BJ (cell line): ENCODE measurements at regions not wholly inside any gene's neighbourhood (a gene's known extent, or its start where the extent isn't known, plus 50 kb on each side); places are given as distances from the start of the nearest gene placed in this dataset.

Source experiments
- CTCF ChIA-PET: fragments of 350-600 bp; formaldehyde crosslinking; extraction: SDS; loops from one replicate; lab custom pipeline; 2021; ENCODE audit warnings: antibody characterized with exemption, inconsistent platforms; lab: Yijun Ruan, JAX
- POLR2A ChIA-PET: fragments of 300-600 bp; sonication (Branson Sonifier 250); formaldehyde crosslinking; extraction: SDS; loops from one replicate; lab custom pipeline; 2021; ENCODE audit warnings: antibody characterized with exemption; lab: Charles Lee
- DNase-seq: peaks from one replicate; pipeline ENCODE4 v3.0.0-alpha.2; 2011; ENCODE audit warnings: low read depth
- H3K27me3 ChIP-seq: 2 replicates; pipeline ENCODE4 v1.6.0; 2011; ENCODE audit warnings: low read length; ENCODE audit not compliant: control insufficient read depth, insufficient read depth
- H3K36me3 ChIP-seq: 2 replicates; pipeline ENCODE4 v1.5.1; 2011; ENCODE audit warnings: low read length; ENCODE audit not compliant: control insufficient read depth, insufficient read depth
- H3K4me3 ChIP-seq: 2 replicates; pipeline ENCODE4 v1.5.1; 2011; ENCODE audit warnings: low read depth, mild to moderate bottlenecking, control low read depth, low read length
- TF ChIP-seq, protein P1 (sequence below): IDR thresholded peaks from 2 replicates; pipeline ENCODE4 v1.5.1; 2011; ENCODE audit warnings: low read depth, mild to moderate bottlenecking, control low read depth, inconsistent platforms, low read length, moderate library complexity; ENCODE audit not compliant: insufficient read depth

DNA sequence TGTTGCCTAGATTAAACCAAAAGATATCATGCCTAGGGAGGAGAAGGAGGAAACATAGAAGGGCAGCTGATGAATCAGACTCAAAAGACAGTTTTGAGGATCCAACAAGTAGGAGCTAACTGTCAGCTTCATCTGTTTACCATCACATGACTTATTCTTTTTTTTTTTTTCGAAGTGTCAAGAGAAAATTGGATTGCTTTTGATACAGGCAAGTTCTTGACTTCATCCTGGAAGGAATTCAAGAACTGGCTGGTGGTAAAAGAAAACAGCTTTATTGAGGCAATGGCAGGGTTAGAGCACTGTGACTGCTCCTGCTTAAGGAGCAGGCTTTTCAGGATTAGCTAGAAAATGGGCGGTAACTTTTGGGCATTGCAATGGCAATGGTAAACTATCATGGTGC lies 227.5 kb upstream of the KCNMB2 start:
- no peak for DNase-seq
- Histone ChIP-seq H3K36me3 (no peaks in the 10 kb centered on the region), H3K27me3 (no peaks in the 10 kb centered on the region), H3K4me3 (no peak overlapping the region)
- TF ChIP-seq, protein P1, sequence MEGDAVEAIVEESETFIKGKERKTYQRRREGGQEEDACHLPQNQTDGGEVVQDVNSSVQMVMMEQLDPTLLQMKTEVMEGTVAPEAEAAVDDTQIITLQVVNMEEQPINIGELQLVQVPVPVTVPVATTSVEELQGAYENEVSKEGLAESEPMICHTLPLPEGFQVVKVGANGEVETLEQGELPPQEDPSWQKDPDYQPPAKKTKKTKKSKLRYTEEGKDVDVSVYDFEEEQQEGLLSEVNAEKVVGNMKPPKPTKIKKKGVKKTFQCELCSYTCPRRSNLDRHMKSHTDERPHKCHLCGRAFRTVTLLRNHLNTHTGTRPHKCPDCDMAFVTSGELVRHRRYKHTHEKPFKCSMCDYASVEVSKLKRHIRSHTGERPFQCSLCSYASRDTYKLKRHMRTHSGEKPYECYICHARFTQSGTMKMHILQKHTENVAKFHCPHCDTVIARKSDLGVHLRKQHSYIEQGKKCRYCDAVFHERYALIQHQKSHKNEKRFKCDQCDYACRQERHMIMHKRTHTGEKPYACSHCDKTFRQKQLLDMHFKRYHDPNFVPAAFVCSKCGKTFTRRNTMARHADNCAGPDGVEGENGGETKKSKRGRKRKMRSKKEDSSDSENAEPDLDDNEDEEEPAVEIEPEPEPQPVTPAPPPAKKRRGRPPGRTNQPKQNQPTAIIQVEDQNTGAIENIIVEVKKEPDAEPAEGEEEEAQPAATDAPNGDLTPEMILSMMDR: no peak
- ChIA-PET POLR2A (interaction anchor here (0.6 kb wide), 1 partner anchor 169 kb away, joined by 4 read pairs; no protein-coding TSS in a partner anchor), CTCF (no interaction called here)

DNA sequence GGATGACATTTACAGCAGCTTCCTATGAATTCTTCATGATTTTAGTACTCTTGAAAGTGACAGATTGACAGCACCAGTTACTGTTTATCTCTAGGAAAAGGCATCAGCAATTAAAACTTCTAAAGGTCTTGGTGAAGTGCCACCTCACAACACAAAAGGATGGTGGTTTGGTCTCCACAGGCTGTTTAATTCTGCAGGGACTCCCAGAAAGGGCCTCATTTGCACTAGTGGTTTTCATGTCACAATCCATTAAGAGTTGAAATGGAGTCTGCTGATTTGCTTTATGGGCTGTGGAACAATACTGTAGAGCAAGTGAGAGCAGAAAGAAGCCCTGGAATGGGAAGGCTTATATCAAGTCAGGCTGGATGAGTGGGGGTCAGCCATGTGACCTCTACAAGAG lies 225.3 kb upstream of the KCNMB2 start:
- TF ChIP-seq, protein P1: no peak
- no peak overlapping the region for H3K4me3 ChIP-seq
- no peak for DNase-seq
- no peaks in the 10 kb centered on the region for H3K36me3 ChIP-seq
- ChIA-PET POLR2A (no interaction called here), CTCF (no interaction called here)
- H3K27me3 ChIP-seq: no peaks in the 10 kb centered on the region

DNA sequence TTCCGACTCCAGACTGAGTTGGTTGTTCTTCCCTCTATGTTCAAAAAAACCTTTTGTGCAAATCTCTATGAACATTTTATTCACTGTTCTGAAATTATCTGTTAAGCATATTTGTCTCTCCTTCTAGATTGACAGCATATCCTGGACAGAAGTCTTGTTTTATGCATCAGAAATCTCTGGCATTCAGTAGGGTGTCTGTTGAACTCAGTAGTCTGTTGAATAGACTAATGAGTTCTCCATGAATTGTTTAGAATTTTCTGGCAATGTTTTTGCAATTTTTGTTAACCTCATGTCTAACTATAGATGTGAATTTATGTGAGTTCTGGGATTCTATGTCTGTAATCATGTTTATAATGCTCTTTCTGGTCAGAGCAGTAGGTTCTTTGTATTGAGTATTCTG lies 222.5 kb upstream of the KCNMB2 start:
- no peak for DNase-seq
- CTCF ChIA-PET: no interaction called here
- H3K36me3 ChIP-seq: no peaks in the 10 kb centered on the region
- POLR2A ChIA-PET: no interaction called here
- H3K4me3 ChIP-seq: no peak overlapping the region
- TF ChIP-seq, protein P1: no peak
- no peaks in the 10 kb centered on the region for H3K27me3 ChIP-seq

DNA sequence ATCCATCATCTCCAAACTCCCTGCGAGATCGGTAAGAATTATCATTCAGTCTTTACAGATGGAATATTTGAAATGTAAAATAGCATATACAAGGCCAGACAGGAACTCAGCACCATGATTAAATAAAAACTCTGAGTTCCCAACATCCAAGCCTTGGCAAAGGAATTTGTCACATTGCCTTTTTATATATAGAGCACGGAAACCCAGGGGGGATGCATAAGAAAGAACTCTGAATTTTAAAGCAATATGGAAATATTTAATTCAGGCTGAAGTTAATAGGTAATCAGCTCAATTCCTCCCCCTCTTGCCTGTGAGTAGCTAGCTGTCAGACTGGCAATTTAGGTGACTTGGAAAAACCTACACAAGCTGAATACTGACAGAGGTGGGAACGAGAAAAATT lies 217.9 kb upstream of the KCNMB2 start:
- Histone ChIP-seq H3K4me3 (no peak overlapping the region), H3K36me3 (no peaks in the 10 kb centered on the region), H3K27me3 (no peaks in the 10 kb centered on the region)
- no peak for DNase-seq
- TF ChIP-seq, protein P1: no peak
- POLR2A ChIA-PET: no interaction called here
- CTCF ChIA-PET: no interaction called here

DNA sequence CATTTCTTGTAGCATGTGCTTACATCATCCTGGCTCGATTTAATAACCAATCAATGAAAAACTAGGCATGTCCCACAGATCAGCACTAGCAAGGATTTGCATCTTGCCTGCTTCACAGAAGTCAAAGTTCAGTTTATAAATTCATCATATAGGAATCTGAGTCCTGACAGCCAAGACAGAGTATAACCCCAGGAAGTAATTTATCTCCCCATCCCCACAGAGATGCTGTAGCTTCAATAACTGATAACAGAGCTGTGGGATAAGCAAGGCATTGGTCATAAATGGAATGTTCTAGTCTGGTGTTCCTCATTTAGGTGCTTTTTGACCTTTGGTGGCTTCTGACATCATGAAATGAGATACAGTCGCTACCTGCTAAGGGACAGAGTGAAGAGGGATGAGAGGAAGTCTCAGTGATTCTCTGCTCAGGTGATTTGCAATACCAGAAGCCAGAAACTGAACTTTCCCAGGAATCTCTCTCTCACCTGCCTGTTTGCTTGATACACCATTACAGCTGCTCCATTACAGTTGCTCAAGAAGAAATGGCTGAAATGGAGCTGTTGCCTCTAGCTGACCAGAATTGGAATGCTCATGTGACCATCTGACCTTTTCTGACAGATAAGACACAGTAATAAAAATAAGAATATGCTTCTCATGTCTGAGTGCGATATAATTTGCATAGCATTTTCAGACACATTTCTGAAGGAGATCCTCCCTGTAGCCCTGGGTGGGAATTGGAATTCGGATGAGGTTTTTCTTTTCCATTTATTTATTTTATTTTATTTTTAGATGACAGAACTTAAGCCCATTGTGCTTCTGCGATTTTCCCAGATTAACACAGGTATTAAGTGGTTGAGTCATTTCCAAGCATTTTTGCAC lies 217.1 kb upstream of the KCNMB2 start:
- no peaks in the 10 kb centered on the region for H3K36me3 ChIP-seq
- no peak overlapping the region for H3K4me3 ChIP-seq
- TF ChIP-seq, protein P1: no peak
- no peak for DNase-seq
- H3K27me3 ChIP-seq: no peaks in the 10 kb centered on the region
- CTCF ChIA-PET: no interaction called here
- POLR2A ChIA-PET: no interaction called here
